Activated CD4-positive, alpha-beta T cell treated with anti-CD3 and anti-CD28 coated beads for 36 hours (primary cell): ENCODE measurements at regions not wholly inside any gene's neighbourhood (a gene's known extent, or its start where the extent isn't known, plus 50 kb on each side); places are given as distances from the start of the nearest gene placed in this dataset. TPM values are rescaled to one million over a fixed set of nuclear protein-coding genes. Genes with fewer than 3 reads are reported as not detected.

Experiments used
- microRNA-seq: library from miRNA; unstranded; fragments of <30 nt; microRNA quantifications from one replicate; pipeline ENCODE4 v1.2.0, GENCODE V29; 2021; ENCODE audit warnings: borderline replicate concordance

Small RNA genes lying in the stretch of these regions (microRNA-seq; reads per million reads assigned to microRNA genes)
- gene MIR3660 = not detected
